H1 (cell line): ENCODE measurements at regions not wholly inside any gene's neighbourhood (a gene's known extent, or its start where the extent isn't known, plus 50 kb on each side); places are given as distances from the start of the nearest gene placed in this dataset.
"Not testable (repeated sequence)": the region's sequence is repeated elsewhere in the genome, so short reads cannot be mapped to it uniquely, and the experiment has no call there.

Experiments used
- CTCF ChIA-PET: fragments of 300-600 bp; sonication (Branson Sonifier 250); formaldehyde crosslinking; loops from one replicate; lab custom pipeline; 2021; ENCODE audit not compliant: partially characterized antibody; lab: Charles Lee
- POLR2A ChIA-PET: fragments of 300-600 bp; sonication (Branson Sonifier 250); formaldehyde crosslinking; loops from one replicate; lab custom pipeline; 2021; ENCODE audit warnings: inconsistent platforms; ENCODE audit not compliant: partially characterized antibody; lab: Charles Lee
- DNase-seq, 2 experiments: peaks; one replicate each; pipeline versions ENCODE4 v3.0.0 to v3.0.0-alpha.2; 2010 to 2022; ENCODE audit warnings: low spot score in 2 of 2, low read depth in 1 of 2, mixed read lengths in 1 of 2
- FAIRE-seq: peaks from 2 replicates; lab custom pipeline; 2011; peaks lifted over from hg19 to GRCh38; lab: Jason Lieb, UNC
- H2AFZ ChIP-seq: 2 replicates; pipeline ENCODE4 v1.8.1; 2012; ENCODE audit warnings: low read length, inconsistent platforms
- H2AK5ac ChIP-seq: 2 replicates; pipeline ENCODE4 v1.6.1; 2013; ENCODE audit warnings: low read depth, low read length
- H2BK120ac ChIP-seq: replicated peaks from 2 replicates; pipeline ENCODE3; 2013; ENCODE audit warnings: low read depth, low read length, inconsistent platforms
- H2BK12ac ChIP-seq: 2 replicates; pipeline ENCODE4 v1.6.1; 2013; ENCODE audit warnings: low read depth, low read length
- H2BK15ac ChIP-seq: 2 replicates; pipeline ENCODE4 v1.6.1; 2013; ENCODE audit warnings: low read length
- H2BK20ac ChIP-seq: 2 replicates; pipeline ENCODE4 v1.6.1; 2013; ENCODE audit warnings: low read length
- H2BK5ac ChIP-seq: 2 replicates; pipeline ENCODE4 v1.6.1; 2013; ENCODE audit warnings: low read depth, low read length
- H3K14ac ChIP-seq: 2 replicates; pipeline ENCODE4 v1.6.1; 2013; ENCODE audit warnings: inconsistent platforms; ENCODE audit not compliant: insufficient read length
- H3K18ac ChIP-seq: 2 replicates; pipeline ENCODE4 v1.6.1; 2013; ENCODE audit warnings: low read length; ENCODE audit errors: extremely low read depth
- H3K23ac ChIP-seq: 2 replicates; pipeline ENCODE4 v1.6.1; 2013; ENCODE audit warnings: inconsistent platforms; ENCODE audit not compliant: insufficient read length
- H3K23me2 ChIP-seq: 2 replicates; pipeline ENCODE4 v1.6.1; 2013; ENCODE audit warnings: low read depth, low read length
- H3K27ac ChIP-seq: 2 replicates; pipeline ENCODE4 v1.6.1; 2011; ENCODE audit warnings: low read depth, low read length, inconsistent platforms
- H3K27me3 ChIP-seq, 4 experiments: replicated peaks in 1 of 4; 1 replicate in 1 of 4; 2 replicates in 3 of 4; pipeline versions ENCODE4 v1.6.1 to v1.8.1; 2011 to 2013; ENCODE audit warnings: low read length in 3 of 4, mild to moderate bottlenecking in 3 of 4, inconsistent platforms in 2 of 4, mixed read lengths in 2 of 4, moderate library complexity in 1 of 4; ENCODE audit not compliant: control insufficient read depth in 3 of 4, insufficient read depth in 3 of 4; ENCODE audit errors: extremely low read depth in 1 of 4
- H3K36me3 ChIP-seq, 4 experiments: 2 replicates each; pipeline versions ENCODE4 v1.6.1 to v1.8.1; 2011 to 2013; ENCODE audit warnings: mild to moderate bottlenecking in 4 of 4, low read length in 3 of 4, moderate library complexity in 2 of 4, control low read depth in 1 of 4, inconsistent platforms in 1 of 4; ENCODE audit not compliant: insufficient read depth in 4 of 4, control insufficient read depth in 2 of 4
- H3K4ac ChIP-seq: replicated peaks from 2 replicates; pipeline ENCODE3; 2013; ENCODE audit warnings: low read length, low read depth, mixed read lengths, inconsistent platforms; ENCODE audit not compliant: insufficient read length
- H3K4me1 ChIP-seq, 4 experiments: replicated peaks in 1 of 4; 1 replicate in 1 of 4; 2 replicates in 3 of 4; pipeline versions ENCODE4 v1.6.1 to v1.8.1; 2011 to 2013; ENCODE audit warnings: low read length in 3 of 4, inconsistent platforms in 2 of 4, mixed read lengths in 1 of 4; ENCODE audit not compliant: insufficient read depth in 4 of 4, control insufficient read depth in 3 of 4
- H3K4me2 ChIP-seq, 2 experiments: 2 replicates each; pipeline versions ENCODE4 v1.6.1 to v1.8.1; 2011 to 2013; ENCODE audit warnings: low read depth in 2 of 2, low read length in 2 of 2, control low read depth in 1 of 2, inconsistent platforms in 1 of 2, mild to moderate bottlenecking in 1 of 2; ENCODE audit not compliant: insufficient read depth in 1 of 2
- H3K4me3 ChIP-seq, 4 experiments: fragments of 200-600, 300-600 bp in 1 of 4; sonication (generic), shearing (Covaris generic), sonication (Bioruptor Twin) in 1 of 4; 2 replicates each; pipeline versions ENCODE4 v1.5.1 to v1.8.1; 2011 to 2016; ENCODE audit warnings: low read length in 4 of 4, low read depth in 3 of 4, control low read depth in 2 of 4, inconsistent platforms in 2 of 4, mild to moderate bottlenecking in 2 of 4, mixed read lengths in 1 of 4, moderate library complexity in 1 of 4; ENCODE audit not compliant: insufficient read depth in 2 of 4; ENCODE audit errors: extremely low read depth in 1 of 4
- H3K56ac ChIP-seq: replicated peaks from 2 replicates; pipeline ENCODE3; 2013; ENCODE audit warnings: low read depth, mild to moderate bottlenecking, mixed read lengths, low read length, inconsistent platforms; ENCODE audit not compliant: insufficient read length
- H3K79me1 ChIP-seq: 2 replicates; pipeline ENCODE4 v1.6.1; 2013; ENCODE audit warnings: low read depth, low read length, control low read depth
- H3K79me2 ChIP-seq, 2 experiments: 2 replicates each; pipeline versions ENCODE4 v1.6.1 to v1.8.1; 2012 to 2013; ENCODE audit warnings: low read length in 2 of 2, mild to moderate bottlenecking in 2 of 2, inconsistent platforms in 1 of 2; ENCODE audit not compliant: insufficient read depth in 2 of 2, control insufficient read depth in 1 of 2
- H3K9ac ChIP-seq, 4 experiments: replicated peaks in 1 of 4; 1 replicate in 1 of 4; 2 replicates in 3 of 4; pipeline versions ENCODE4 v1.6.1 to v1.8.1; 2011 to 2013; ENCODE audit warnings: low read depth in 3 of 4, low read length in 3 of 4, control low read depth in 2 of 4, mild to moderate bottlenecking in 2 of 4, moderate library complexity in 2 of 4, inconsistent platforms in 1 of 4; ENCODE audit errors: extremely low read depth in 1 of 4
- H3K9me3 ChIP-seq, 2 experiments: 2 replicates each; pipeline versions ENCODE4 v1.6.1 to v1.8.1; 2012 to 2013; ENCODE audit warnings: mild to moderate bottlenecking in 2 of 2, moderate library complexity in 2 of 2, control low read depth in 1 of 2, inconsistent platforms in 1 of 2, low read depth in 1 of 2, low read length in 1 of 2, mixed read lengths in 1 of 2; ENCODE audit not compliant: insufficient read depth in 2 of 2
- H4K20me1 ChIP-seq, 2 experiments: replicated peaks in 1 of 2; 2 replicates each; pipeline versions ENCODE3 to v1.8.1; 2011 to 2013; ENCODE audit warnings: inconsistent platforms in 2 of 2, low read length in 2 of 2, mild to moderate bottlenecking in 1 of 2; ENCODE audit not compliant: insufficient read depth in 2 of 2, control insufficient read depth in 1 of 2
- H4K5ac ChIP-seq: 2 replicates; pipeline ENCODE4 v1.6.1; 2013; ENCODE audit warnings: low read length, low read depth, mixed read lengths, inconsistent platforms; ENCODE audit not compliant: insufficient read length
- H4K8ac ChIP-seq: 2 replicates; pipeline ENCODE4 v1.8.0; 2013; ENCODE audit warnings: mild to moderate bottlenecking, moderate library complexity, low read length, inconsistent platforms; ENCODE audit not compliant: insufficient read depth; ENCODE audit errors: extremely low read depth
- H4K91ac ChIP-seq: replicated peaks from 2 replicates; pipeline ENCODE3; 2013; ENCODE audit warnings: low read length, mixed read lengths, inconsistent platforms; ENCODE audit not compliant: insufficient read length
- WGBS, 2 experiments: shearing (Covaris generic) in 1 of 2; methylation state at CpG; one replicate each; pipeline versions ENCODE4 v1.1.6 to v1.1.7; 2013 to 2015; ENCODE audit warnings: low lambda C conversion rate in 2 of 2, mixed read lengths in 2 of 2, inconsistent platforms in 1 of 2, low coverage in 1 of 2, missing lambda C conversion rate in 1 of 2; ENCODE audit not compliant: insufficient replicate concordance in 2 of 2, insufficient coverage in 1 of 2, insufficient read length in 1 of 2; ENCODE audit errors: extremely low coverage in 1 of 2, missing lambda C conversion rate in 1 of 2; 5-methylcytosine and 5-hydroxymethylcytosine counted together

- H4K20me1 ChIP-seq, H3K27ac ChIP-seq, H4K91ac ChIP-seq, H3K27me3 ChIP-seq, H4K5ac ChIP-seq, H3K4me2 ChIP-seq, H3K14ac ChIP-seq, H3K4me1 ChIP-seq, H3K9me3 ChIP-seq, H3K79me1 ChIP-seq, H3K23me2 ChIP-seq, H2BK20ac ChIP-seq, H3K4me3 ChIP-seq, POLR2A ChIA-PET, H2BK120ac ChIP-seq, H3K4ac ChIP-seq, H3K36me3 ChIP-seq, H3K56ac ChIP-seq, H3K9ac ChIP-seq, DNase-seq, H2AFZ ChIP-seq, H2BK5ac ChIP-seq, CTCF ChIA-PET, H2BK12ac ChIP-seq, H3K18ac ChIP-seq, H2AK5ac ChIP-seq, H4K8ac ChIP-seq, FAIRE-seq, H3K23ac ChIP-seq, H2BK15ac ChIP-seq, H3K79me2 ChIP-seq: not testable (repeated sequence)
- 90% methylated on average over 1 of the region's 1 CpG; no CpG with 5 or more reads in 1 of the 2 experiments for WGBS, 2 experiments
Measured at GRCh38 chr12:33087876-33088275, 191.3 kb upstream of the PKP2 start.

DNA sequence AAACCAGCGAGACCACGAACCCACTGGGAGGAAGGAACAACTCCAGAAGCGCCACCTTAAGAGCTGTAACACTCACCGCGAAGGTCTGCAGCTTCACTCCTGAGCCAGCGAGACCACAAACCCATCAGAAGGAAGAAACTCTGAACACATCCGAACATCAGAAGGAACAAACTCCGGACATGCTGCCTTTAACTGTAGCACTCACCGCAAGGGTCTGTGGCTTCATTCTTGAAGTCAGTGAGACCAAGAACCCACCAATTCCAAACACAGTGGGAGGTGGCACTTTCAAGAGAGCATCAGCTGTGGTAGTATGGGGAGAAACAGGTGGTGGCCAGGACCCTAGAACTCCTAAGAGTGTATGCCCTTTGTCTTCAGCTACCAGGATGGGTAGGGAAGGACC is 179.8 kb upstream of the PKP2 start:
- H3K14ac ChIP-seq, H3K4ac ChIP-seq, H4K8ac ChIP-seq, H3K36me3 ChIP-seq, H2BK15ac ChIP-seq, H2BK120ac ChIP-seq, H3K56ac ChIP-seq, H4K91ac ChIP-seq, H3K23me2 ChIP-seq, H2BK12ac ChIP-seq, H3K4me3 ChIP-seq, FAIRE-seq, DNase-seq, H3K9me3 ChIP-seq, H4K5ac ChIP-seq, H3K18ac ChIP-seq, H2BK20ac ChIP-seq, H2AK5ac ChIP-seq, H3K79me2 ChIP-seq, H2BK5ac ChIP-seq, H3K27ac ChIP-seq, H3K23ac ChIP-seq, H3K4me1 ChIP-seq, H3K79me1 ChIP-seq, H4K20me1 ChIP-seq, H3K4me2 ChIP-seq, H3K27me3 ChIP-seq, H3K9ac ChIP-seq, POLR2A ChIA-PET, H2AFZ ChIP-seq: not testable (repeated sequence)
- CTCF ChIA-PET: interaction anchor here (1.4 kb wide), 1 partner anchor 49 kb away, joined by 3 read pairs; no protein-coding TSS in a partner anchor
- WGBS, 2 experiments: 81% methylated on average over 9 of the region's 9 CpGs; no CpG with 5 or more reads in 1 of the 2 experiments
